Fibroblast of skin of scalp (primary cell): ENCODE measurements at regions not wholly inside any gene's neighbourhood (a gene's known extent, or its start where the extent isn't known, plus 50 kb on each side); places are given as distances from the start of the nearest gene placed in this dataset.

ENCODE experiments used
- DNase-seq: peaks from one replicate; pipeline ENCODE4 v3.0.0-alpha.2; 2013

DNA sequence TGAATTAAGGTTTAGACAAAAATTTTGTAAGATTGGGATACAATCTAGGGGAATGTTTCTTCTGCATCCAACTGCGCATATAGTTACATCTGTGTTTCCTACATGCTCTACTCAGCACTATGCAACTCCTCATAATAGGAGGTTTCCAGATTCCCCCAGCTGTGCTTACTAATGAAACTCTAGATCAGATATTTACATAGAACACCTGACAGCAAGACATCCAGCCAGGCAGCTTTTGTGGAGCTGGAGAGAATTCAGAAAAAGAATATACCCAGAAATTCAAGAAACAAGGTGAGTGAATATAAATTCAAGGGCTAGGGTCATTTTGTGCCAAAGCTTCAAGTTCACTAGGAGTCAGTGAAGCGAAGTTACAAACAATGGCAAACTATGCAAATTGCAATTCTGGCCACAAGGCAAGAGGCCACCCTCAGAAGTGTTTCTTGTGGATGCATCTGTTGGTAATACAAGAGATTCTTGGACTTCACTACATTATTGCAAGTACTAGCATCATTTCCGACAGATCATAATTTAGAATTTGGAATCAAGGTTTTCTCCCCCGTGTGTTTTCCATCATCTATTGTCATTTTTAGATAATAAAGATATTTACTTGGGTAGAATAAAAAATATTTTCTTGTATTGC lies 341.2 kb upstream of the NAV3 start:
- DNase-seq, result no peak

DNA sequence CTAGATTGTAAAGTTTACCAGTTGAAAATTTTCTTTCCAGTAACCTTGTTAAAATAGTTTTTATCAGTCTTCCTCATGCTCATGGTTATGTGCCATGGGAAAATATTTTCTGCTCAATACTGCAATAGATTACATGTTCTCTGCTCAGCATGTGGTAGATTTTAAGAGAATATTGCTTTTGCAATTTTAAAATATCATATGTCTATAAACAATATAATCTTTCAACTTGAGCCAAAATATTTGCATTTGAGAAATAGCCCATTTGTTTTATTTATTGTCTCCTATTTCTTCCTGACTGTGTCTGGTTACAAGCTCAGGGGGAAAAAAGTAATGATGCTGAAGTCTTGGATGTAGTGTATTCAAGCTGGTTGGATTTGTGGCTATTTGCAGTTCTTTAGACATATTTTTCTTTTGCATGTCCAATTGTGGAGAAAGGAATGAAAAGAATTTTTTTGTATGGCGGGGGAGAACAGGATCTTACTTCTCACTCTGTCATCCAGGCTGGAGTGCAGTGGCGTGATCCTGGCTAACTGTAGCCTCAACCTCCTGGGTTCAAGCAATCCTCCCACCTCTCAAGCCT lies 342.6 kb upstream of the NAV3 start:
- DNase-seq, result peak; percentile 72

DNA sequence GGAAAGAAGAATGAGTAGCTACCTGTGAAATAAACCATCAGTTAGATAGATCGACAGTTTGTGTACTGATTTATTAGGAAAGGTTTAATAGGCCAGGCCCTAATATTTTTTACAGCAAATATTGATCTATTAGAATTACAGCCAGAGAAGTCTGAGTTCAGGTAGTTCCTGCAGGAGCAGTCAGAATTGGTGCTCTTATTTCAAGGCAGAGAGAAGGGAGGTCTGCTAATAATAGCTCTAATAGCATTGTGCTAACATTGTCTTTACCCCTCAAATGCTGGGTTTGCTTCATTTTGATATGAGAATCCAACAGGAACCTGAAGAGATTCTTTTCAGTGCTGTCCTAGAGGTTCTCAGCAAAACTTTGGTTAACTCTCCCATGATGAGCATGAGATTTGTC lies 343.8 kb upstream of the NAV3 start:
- DNase-seq, result no peak

DNA sequence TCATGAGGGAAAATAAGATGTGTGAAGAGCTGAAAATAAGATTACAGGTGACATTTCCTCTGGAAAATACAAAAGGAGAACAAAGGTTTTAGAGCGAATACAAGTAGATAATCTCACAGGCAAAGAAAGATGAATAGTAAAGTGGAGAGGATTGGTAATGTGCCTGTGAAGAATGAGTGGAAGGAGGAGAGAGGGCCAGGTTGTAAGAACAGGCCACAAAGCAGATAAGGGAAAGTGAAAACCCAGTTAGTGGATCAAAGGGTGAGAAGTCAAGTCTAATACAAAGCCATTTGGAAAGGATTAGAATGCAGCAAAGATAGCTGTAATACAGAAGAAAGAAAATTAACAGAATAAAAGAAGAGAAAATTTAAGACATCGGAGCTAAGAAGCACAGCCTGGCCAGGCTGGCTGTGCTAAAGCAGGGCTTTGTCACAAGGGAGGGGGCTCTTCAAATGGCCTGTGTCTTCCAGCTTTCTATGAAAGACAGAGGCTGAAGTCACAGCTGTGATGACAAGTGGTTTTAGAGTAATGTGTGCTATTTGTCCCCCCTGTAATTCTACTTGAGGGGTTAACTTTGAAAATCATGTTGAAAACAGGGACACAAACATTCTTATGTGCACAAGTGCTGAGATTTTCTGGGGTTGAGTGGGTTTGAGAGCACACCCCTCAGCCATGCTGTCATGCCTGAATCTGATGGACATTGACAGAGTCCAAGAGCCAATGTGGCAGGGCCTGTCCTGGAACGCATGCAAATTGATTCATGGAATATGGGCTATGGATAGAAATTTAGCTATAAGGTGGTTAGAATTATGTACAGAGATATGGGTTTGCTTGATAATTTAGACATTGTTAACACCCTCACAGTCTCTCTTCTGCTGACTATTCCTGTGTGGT lies 344.5 kb upstream of the NAV3 start:
- no peak for DNase-seq

DNA sequence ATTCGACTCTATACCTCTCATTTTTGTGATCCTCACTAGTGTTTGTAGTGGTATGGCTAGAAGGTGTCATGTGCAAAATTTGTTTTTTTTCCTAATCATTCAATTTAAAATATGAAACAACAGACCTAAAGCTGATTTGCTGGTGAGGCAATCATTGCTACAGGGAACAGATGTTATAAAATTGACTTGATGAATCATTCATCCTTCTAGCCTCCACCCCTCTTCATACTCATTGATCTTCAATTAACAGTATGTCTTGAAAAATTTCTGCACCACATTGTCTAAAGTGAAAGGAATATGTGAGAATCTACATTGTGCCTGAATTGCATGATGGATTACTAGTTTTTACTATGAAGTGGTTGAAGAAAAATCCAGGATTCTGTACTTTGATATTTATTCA lies 349.0 kb upstream of the NAV3 start:
- no peak for DNase-seq

DNA sequence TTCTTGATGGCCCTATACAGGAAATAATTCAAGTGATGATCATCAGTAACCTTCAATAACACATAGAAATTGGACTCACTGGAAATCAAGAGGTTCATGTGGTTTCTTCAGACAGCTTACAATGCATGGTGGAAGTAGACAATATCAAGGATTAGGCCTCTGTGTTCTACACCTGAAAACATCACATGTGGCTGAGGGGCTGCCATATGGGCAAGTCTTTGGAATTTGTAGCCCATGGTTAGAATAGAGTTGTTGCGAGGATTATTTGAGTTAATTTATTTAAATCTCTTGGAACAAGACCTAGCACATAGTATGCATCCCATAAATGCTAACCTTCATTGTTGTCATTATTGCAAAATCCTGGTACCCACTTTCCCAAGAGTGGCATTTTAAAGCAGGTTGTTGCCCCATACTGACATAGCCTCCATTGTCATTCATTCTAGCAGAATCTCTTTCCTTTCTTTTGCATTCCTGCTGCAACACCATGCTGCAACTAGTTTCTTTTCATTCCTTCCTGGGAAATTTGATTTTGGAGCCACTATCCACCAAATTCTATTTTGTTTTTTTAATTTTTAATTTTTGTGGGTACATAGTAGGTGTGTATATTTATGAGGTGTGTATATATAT lies 352.7 kb upstream of the NAV3 start:
- DNase-seq, result no peak

DNA sequence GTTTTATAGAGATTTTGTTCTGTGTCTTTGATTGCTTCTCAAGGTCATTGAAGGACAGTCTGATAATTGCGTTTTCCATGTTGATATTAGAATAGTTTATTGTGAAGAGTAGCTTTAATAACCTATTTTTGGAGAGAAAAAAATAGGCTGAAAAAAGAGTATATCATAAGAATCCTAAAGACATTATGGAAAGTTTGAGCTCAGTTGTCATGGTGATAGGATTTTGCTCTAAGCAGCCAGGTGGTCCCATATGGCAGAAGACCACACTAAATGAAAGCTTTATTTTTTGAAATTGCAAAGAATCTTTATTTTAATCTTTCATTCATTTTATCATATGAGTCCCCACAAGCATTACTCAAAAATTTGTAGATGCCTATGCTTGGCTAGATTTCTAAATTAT lies 358.9 kb upstream of the NAV3 start:
- DNase-seq, result no peak

DNA sequence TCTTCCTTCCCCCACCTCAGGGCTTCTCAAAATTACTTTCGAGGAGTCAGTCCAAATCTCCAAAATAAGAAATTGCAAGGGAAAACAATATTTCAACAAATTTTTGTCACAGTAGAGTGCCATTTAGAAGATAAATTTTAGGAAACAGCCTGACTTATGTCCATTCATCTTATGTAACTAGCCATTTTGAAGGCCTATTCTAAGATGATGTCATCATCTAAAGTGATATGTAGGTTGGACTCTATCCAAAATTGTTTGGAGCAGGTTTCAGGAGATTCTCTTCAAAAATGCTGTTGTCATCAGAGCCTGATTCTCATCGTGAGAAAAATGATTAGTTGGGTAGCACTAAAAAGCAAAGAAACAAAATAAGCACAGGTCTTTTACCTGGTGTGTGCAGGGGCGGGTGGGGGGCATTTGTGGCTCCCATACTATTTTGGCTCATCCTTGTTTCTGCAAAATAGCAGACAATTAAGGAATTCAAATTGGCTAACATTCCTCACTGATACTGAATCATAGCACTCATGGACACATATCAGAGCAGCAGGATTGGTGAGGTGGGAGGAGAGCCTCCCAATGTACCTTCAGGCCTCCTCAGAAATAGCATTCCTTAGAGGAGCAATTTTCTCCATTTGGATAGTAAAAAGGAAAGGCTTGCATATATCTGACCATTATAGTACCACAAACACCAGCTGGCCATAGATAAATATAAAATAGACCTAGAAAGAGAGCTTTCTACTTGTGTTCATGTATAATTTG lies 360.9 kb upstream of the NAV3 start:
- no peak for DNase-seq

DNA sequence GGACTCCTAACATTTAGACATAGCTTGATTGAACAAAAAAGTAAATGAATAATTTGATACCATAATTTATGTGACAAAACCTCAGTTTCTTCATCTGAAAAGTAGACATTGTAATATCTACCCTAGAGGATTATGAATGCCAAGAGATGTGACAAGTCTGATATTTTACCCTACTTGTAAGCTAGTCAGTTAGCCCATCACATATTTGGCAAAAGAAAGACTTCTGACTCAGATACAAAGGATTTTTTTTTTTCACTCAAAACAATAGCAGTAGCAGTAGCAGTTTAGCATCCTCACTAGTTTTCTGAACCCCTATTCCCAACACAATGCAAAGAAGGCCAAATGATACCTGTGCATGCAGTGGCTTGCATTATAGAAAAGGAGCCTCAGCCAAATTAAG lies 377.3 kb upstream of the E2F7 start:
- peak; percentile 25 for DNase-seq

DNA sequence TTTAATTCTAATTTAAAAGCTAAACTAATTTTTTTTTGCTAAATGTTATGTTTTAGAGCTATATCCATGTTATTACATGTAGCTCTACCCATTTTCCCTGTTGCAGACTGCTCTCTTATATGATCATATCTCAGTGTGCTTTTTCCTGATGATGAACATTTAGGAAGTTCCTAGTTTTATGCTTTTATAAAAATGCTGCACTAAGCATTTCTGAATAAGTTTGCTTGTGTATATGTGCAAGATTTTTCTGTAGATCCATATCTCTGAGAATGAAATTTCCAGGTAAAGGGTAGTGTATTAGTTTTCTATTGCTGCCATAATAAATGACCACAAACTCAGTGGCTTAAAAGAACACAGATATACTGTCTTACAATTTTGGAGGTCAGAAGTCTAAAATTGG lies 374.4 kb upstream of the E2F7 start:
- no peak for DNase-seq

DNA sequence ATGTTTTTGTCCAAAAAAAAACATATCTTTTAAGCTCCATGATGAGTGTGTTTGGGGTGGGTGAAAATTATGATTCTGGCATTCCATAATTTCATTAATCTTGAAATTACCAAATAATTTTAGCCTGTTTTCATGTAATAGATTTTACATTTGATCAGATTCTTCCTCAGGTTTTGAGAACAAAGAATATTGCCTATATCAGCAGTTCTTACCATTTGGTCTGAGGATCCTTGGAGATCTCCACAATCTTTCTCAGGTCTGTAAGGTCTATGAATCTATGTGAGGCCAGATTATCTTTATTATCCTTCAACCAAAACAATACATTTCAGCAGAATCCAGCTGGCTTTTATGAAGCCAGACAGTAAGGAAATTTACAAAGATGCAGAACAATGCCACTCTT lies 373.3 kb upstream of the E2F7 start:
- DNase-seq, result no peak

DNA sequence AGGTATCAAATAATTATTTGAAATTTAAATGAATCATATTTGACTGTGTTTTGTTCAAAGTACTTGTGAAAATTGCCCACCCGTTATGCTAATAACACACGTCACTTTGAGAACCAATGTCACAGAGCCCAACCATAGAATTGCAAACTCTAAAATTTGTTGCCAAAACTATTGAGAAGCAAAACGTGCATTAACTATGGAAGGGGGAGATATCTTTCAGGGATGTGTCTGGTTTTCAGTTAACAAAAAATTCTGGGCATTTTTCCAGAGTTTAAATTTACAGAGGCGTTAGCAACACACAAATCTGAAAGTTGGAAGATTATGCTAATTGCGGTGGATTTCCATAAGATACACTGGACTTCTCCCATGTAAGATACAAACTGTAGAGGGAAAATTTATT lies 371.8 kb upstream of the E2F7 start:
- DNase-seq, result no peak

DNA sequence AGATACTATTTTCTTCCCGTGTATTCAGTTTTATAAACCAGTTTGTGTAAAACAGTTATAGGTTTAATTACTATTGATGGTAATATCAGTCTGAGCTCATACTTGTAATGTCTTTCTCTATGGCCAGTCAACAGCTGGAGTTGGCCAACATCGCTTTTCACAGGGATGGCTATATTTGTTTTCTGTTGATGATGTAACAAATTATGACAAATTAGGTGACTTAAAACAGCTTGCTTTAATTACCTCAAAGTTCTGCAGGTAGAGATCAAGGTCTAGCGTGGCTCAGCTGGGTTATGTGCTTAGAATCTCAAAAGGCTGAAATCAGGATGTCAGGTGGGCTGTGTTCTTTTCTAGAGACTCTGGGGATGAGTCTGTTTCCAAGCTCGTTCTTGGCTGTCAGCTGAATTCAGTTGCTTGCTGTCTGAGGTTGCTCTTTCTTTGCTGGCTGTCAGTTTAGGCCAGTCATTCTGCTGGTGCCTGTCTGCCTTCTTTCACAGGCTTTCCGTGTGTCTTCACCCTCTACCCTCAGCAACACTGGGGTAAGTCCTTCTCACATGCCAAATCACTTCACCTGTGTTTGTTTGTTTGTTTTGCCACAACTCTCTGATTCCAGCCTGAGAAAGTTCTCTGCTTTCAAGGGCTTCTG lies 370.2 kb upstream of the E2F7 start:
- no peak for DNase-seq

DNA sequence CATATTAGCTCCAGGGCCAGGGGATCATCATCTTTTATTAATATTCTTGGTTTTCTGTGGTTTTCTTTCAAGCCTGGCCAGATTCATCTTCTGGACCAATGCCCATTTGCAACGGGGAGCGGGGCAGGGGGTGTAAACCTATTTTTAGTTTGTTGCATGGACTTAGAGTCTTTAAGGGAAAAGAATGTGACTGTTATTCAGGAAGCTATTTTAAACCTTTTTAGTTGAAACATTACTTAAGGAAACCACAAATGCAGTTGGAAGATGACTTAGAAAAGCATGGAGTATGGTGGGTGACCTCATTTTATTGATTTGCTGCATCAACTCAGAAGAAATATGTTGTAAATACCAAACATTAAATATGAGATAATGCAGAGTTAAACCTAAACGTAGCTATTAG lies 368.4 kb upstream of the E2F7 start:
- DNase-seq, result peak; percentile 84

DNA sequence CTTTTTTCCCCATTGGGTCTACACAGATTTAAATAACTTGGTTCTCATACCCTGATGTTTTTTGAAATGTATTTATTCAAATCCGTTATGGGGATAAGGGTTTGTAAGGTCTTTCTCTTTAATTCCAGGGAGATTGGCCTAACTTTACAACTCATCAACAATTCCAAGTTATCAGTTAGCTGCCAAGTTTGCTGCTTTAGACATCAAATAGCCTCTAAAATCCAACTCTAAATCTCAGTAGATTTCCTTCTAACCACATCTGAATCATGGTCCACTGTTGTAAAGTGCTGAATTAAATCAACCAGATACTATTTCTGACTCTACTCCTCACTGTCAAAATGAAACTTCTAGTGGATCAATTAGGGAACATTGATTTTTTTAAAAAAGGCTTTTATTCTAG lies 364.1 kb upstream of the E2F7 start:
- DNase-seq, result no peak

DNA sequence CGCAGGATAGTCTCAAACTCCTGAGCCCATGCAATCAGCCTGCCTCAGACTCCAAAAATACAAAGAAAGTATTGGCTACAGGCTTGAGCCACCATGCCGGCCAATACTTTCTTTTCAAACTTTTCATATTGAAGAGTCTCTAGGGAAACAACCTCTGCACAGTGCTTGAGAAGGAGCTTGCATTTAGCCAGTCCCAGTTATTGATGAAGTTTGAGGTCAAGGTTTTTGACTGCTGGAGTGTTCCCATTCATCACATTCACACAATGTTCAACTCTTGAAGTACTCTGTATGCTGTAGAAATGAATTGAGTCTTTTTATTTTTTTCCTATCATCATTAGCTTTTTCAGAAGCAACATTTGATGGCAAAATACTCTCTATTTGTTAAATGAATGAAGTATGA lies 355.8 kb upstream of the E2F7 start:
- no peak for DNase-seq

DNA sequence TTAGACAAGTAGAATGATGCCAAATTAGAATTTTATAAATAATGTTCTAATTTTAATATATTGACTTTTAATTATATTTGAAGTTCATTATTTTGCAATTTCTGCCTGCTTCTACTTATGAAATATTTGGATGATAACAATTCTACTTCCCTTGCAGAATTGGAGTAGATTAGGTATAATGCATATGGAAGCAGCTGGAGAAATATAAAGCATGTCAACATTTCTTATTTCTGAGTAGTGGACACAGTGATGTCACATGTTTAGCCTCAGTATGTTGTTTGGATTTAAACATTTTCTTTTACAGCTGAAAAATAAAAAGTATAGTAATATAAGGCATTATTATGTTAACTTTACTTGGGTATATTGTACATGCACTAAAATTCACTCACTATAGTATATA lies 344.2 kb upstream of the E2F7 start:
- no peak for DNase-seq

DNA sequence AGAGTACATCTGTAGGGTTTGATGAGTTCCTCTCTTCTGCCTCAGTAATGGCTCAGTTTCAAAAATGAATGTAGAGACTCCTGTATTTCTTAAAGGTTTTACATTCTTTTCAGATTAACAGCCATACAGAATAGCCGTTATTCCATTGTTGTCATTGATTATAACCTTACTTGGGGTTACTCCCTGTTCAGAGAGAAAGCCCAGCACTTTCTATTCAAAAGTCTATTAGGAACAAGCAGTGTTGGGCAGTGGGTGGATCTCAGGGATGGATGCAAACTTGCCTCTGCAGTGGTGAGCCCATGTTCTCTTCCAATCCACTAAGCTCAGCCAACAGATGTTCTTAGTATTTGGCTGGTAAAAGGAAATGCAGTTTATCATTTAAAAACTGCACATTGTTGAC lies 342.6 kb upstream of the E2F7 start:
- DNase-seq, result no peak

DNA sequence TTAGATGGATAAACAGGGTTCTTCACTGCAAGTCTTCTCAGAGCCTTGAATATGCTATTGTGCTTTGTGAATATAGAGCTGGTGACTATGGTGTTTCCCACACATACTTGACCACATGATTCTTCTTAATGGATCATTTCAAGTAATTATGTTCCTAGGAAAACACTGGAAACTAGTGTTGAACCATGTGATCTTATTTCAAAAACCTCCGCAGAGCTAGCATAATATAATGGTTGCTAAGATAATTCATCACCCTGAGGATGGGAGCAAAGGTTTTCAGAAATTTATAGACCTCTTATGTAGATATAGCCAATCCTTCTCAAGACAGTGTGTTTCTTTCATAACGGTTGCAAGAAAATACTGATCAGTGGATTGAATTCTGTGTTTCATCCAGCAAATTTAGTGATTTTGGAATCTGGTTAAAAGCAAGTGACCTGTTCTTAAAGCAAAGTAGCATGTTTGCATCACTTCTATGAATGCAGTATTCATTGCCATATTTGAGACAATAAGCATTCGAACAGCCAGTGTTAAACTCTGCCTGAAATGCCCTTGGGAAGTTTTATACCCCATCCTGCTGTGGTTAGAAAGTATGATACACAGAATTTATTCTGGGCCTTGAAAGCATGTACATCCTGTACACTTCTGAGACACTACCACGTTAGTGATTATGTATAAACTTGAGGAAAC lies 341.0 kb upstream of the E2F7 start:
- DNase-seq, result peak; percentile 5

DNA sequence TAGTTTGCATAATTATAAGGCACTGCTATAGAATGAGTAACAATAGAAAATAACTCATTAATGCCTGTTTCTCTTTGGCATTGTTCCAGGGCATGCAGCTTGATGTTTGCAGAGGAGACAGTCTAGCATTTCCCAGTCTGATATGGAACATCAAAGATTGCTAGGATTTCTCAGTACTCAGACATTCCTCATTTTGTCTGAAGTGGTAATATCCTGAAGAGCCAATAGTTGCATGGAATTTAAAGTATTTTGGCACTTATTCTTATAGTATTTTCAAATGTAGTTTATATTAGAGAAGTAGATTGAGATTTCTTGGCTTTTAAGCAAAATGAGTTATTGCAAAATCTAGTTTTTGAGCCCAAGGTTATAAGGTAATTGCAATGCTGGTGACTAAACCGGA lies 337.3 kb upstream of the E2F7 start:
- DNase-seq, result peak; percentile 68

DNA sequence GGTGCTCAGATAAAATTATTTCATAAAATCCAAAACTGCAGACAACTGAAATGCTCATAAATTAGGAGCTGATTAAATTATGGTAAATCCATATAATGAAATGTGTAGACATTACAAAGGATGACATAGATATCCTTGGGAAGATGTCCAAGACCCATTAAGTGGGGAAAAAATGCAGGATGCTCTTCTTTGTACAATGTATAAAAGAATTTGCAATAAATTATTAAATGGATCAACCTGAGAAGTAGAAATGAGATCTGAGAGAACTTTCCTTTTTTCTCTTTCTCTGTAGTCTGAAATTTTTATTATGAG lies 336.4 kb upstream of the E2F7 start:
- no peak for DNase-seq
